ENCODE measurements at regions not wholly inside any gene's neighbourhood (a gene's known extent, or its start where the extent isn't known, plus 50 kb on each side); places are given as distances from the start of the nearest gene placed in this dataset.

DNA sequence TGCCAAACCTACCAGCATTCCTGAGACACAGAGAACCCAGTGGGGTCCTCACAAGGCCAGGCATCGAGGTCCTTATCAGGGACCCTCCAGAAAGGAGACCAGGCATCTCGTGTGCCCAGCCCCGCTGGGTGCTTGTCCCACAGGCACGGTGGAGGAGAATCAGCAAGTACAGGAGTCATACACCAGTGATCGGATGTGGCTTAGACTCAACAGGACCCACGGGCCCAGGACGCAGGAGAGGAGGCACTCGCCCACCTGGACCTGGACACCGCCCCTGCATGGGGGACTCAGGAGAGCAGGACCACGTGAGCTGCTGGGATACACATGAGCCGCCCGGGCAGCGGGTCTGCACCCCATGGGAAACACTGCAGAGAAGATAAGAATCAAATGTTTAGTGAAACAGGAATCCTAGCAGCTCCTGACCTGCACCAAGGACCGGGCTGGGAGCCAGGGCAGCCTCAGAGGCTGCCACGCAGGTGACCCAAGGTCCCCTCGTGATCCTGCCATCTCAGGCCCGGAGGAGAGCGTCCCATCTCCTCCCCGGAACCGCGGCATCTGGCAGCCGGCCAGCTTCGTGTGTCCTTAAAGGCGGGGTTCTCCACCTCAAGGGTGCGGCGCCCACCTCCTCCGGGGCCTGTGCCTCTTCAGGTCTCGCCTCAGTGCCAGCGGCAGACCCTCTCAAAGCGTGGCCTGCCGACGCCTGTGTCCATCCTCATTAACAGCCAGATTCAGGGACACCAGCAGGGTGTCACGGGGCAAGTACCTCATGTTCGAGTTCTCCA is 59.2 kb downstream of the FOXL3 start (continued):
- TF ChIP-seq, protein P1, sequence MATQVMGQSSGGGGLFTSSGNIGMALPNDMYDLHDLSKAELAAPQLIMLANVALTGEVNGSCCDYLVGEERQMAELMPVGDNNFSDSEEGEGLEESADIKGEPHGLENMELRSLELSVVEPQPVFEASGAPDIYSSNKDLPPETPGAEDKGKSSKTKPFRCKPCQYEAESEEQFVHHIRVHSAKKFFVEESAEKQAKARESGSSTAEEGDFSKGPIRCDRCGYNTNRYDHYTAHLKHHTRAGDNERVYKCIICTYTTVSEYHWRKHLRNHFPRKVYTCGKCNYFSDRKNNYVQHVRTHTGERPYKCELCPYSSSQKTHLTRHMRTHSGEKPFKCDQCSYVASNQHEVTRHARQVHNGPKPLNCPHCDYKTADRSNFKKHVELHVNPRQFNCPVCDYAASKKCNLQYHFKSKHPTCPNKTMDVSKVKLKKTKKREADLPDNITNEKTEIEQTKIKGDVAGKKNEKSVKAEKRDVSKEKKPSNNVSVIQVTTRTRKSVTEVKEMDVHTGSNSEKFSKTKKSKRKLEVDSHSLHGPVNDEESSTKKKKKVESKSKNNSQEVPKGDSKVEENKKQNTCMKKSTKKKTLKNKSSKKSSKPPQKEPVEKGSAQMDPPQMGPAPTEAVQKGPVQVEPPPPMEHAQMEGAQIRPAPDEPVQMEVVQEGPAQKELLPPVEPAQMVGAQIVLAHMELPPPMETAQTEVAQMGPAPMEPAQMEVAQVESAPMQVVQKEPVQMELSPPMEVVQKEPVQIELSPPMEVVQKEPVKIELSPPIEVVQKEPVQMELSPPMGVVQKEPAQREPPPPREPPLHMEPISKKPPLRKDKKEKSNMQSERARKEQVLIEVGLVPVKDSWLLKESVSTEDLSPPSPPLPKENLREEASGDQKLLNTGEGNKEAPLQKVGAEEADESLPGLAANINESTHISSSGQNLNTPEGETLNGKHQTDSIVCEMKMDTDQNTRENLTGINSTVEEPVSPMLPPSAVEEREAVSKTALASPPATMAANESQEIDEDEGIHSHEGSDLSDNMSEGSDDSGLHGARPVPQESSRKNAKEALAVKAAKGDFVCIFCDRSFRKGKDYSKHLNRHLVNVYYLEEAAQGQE (IDR thresholded peaks at IDR 0.05; ENCODE audit: low read depth), result no peak
- TF ChIP-seq MAX (IDR thresholded peaks at IDR 0.05) (no peak), POLR2A (IDR thresholded peaks at IDR 0.05; ENCODE audit: borderline replicate concordance, extremely low read depth, insufficient read depth, insufficient read length) (no peak), ZFX (IDR thresholded peaks at IDR 0.05) (no peak), SRF (IDR thresholded peaks at IDR 0.05; ENCODE audit: low read depth) (no peak)

- ChIA-PET RAD21 (ENCODE audit: low non-redundant PET in 1 of 2, low total read pairs in 2 of 2, uncharacterized antibody in 2 of 2, unreplicated experiment in 2 of 2) (no interaction called here), POLR2A (no interaction called here), CTCF (no interaction called here)
- no peak overlapping the region for H3K4me3 ChIP-seq (replicated peaks in 1 of 2; ENCODE audit: low read depth in 1 of 2, low read length in 2 of 2)
- H3K27ac ChIP-seq (ENCODE audit: low read depth, low read length), result no peak overlapping the region
- H4K20me1 ChIP-seq (ENCODE audit: insufficient read depth), result no peaks in the 10 kb centered on the region
- H3K9me3 ChIP-seq (ENCODE audit: control insufficient read depth in 1 of 2, insufficient read depth in 1 of 2, low read depth in 1 of 2, low read length in 2 of 2), result peaks cover 0 to 6% of the 10 kb centered on the region in 2 experiments; a peak in 1 of 4 replicates
- H2AFZ ChIP-seq (ENCODE audit: low read depth, low read length, poor library complexity, severe bottlenecking), result no peak overlapping the region
- no TSS peak for BruUV-seq (replicated peaks)
- H3K9me2 ChIP-seq (ENCODE audit: insufficient read depth), result no peaks in the 10 kb centered on the region
- ATAC-seq, result no peak
- H3K36me3 ChIP-seq (ENCODE audit: control insufficient read depth in 1 of 2, insufficient read depth in 2 of 2, low read length in 2 of 2), result no peaks in the 10 kb centered on the region
- H3K79me2 ChIP-seq (ENCODE audit: insufficient read depth, low read length), result no peaks in the 10 kb centered on the region
- intact Hi-C loops (cut with micrococcal nuclease), result no loop called here
- H3K27me3 ChIP-seq (ENCODE audit: insufficient read depth, low read length), result no peaks in the 10 kb centered on the region
- no peak overlapping the region for H3K4me2 ChIP-seq (ENCODE audit: low read length)
- no peak overlapping the region for H3K9ac ChIP-seq (ENCODE audit: low read length)
- DNase-seq (ENCODE audit: low read depth, low spot score), result no peak
- H3K4me1 ChIP-seq (ENCODE audit: control insufficient read depth in 1 of 2, insufficient read depth in 2 of 2, low read length in 2 of 2), result no peaks in the 10 kb centered on the region
- no peak for TF ChIP-seq ATF3 (IDR thresholded peaks at IDR 0.05)
- no peak for TF ChIP-seq CEBPB (IDR thresholded peaks at IDR 0.05; ENCODE audit: low read depth)
- no peak for TF ChIP-seq SP1 (IDR thresholded peaks at IDR 0.05; ENCODE audit: low read depth)
- TF ChIP-seq EGR1 (IDR thresholded peaks at IDR 0.05; ENCODE audit: low read depth), result no peak
- no peak for TF ChIP-seq MAX (IDR thresholded peaks at IDR 0.05)
- no peak for TF ChIP-seq ZBTB33 (IDR thresholded peaks at IDR 0.05; ENCODE audit: extremely low read depth, insufficient replicate concordance, low read length)
- no peak for TF ChIP-seq CBX3 (IDR thresholded peaks at IDR 0.05; ENCODE audit: low read depth)
- no peak for TF ChIP-seq SIN3A (IDR thresholded peaks at IDR 0.05; ENCODE audit: low read depth)
- TF ChIP-seq POLR2A (IDR thresholded peaks at IDR 0.05; ENCODE audit: borderline replicate concordance, extremely low read depth, insufficient read depth, insufficient read length), result no peak
- TF ChIP-seq FOSL1 (IDR thresholded peaks at IDR 0.05; ENCODE audit: low read depth), result no peak
- TF ChIP-seq CTCF (IDR thresholded peaks at IDR 0.05 in 2 of 3, conservative IDR thresholded peaks at IDR 0.05 in 1 of 3; ENCODE audit: borderline replicate concordance in 1 of 3, insufficient read depth in 1 of 3, low read depth in 2 of 3, low read length in 2 of 3), result no peak
- no peak for TF ChIP-seq SRF (IDR thresholded peaks at IDR 0.05; ENCODE audit: low read depth)
These were observed 61.3 kb downstream of the FOXL3 start for GRCh38 chr7:351256-351655.
